WTC11 (cell line): ENCODE measurements at regions not wholly inside any gene's neighbourhood (a gene's known extent, or its start where the extent isn't known, plus 50 kb on each side); places are given as distances from the start of the nearest gene placed in this dataset.

Source experiments
- ATAC-seq: fragments of 200-7000 bp; cut with Tn5 transposase; 2 replicates; pipeline ENCODE4 v1.10.0; 2021; ENCODE audit warnings: mild to moderate bottlenecking, moderate library complexity
- CTCF ChIA-PET: fragments of 300-600 bp; sonication (Branson Sonifier 250); formaldehyde crosslinking; loops from one replicate; lab custom pipeline; 2021; ENCODE audit warnings: antibody characterized with exemption; lab: Charles Lee
- POLR2A ChIA-PET: fragments of 350-600 bp; sonication (Branson Sonifier 250); formaldehyde crosslinking; loops from one replicate; lab custom pipeline; 2021; ENCODE audit warnings: antibody characterized with exemption; lab: Charles Lee
- DNase-seq: peaks from one replicate; pipeline ENCODE4 v3.0.0; 2021; ENCODE audit warnings: low spot score
- H3K27ac Mint-ChIP-seq: 2 replicates; pipeline ENCODE4 v1.8.0; 2021; ENCODE audit warnings: mixed read lengths
- H3K27me3 Mint-ChIP-seq: 2 replicates; pipeline ENCODE4 v1.8.0; 2021; ENCODE audit warnings: low read depth, mild to moderate bottlenecking, moderate library complexity, mixed read lengths
- H3K36me3 Mint-ChIP-seq: 2 replicates; pipeline ENCODE4 v1.8.0; 2021; ENCODE audit warnings: mixed read lengths
- H3K4me1 Mint-ChIP-seq: 2 replicates; pipeline ENCODE4 v1.8.0; 2022; ENCODE audit warnings: mixed read lengths
- H3K4me3 Mint-ChIP-seq: 2 replicates; pipeline ENCODE4 v1.8.0; 2021; ENCODE audit warnings: mild to moderate bottlenecking, moderate library complexity, mixed read lengths
- H3K9me3 Mint-ChIP-seq: 2 replicates; pipeline ENCODE4 v1.8.0; 2021; ENCODE audit warnings: mixed read lengths
- CREM ChIP-seq: sonication (generic); formaldehyde crosslinking; IDR thresholded peaks from 2 replicates; pipeline ENCODE4 v1.8.1; 2022; ENCODE audit warnings: mild to moderate bottlenecking, missing genetic modification reagents, moderate library complexity
- E2F1 ChIP-seq: sonication (generic); formaldehyde crosslinking; IDR thresholded peaks from 2 replicates; pipeline ENCODE4 v1.8.0; 2022; ENCODE audit warnings: mild to moderate bottlenecking, missing genetic modification reagents
- E2F4 ChIP-seq: sonication (generic); formaldehyde crosslinking; IDR thresholded peaks from 2 replicates; pipeline ENCODE4 v1.8.1; 2022; ENCODE audit warnings: low read depth, mild to moderate bottlenecking, moderate library complexity, missing genetic modification reagents, borderline replicate concordance
- E2F5 ChIP-seq: sonication (generic); formaldehyde crosslinking; IDR thresholded peaks from 2 replicates; pipeline ENCODE4 v1.8.1; 2022; ENCODE audit warnings: mild to moderate bottlenecking, moderate library complexity, missing genetic modification reagents
- ETV6 ChIP-seq: sonication (generic); formaldehyde crosslinking; IDR thresholded peaks from 2 replicates; pipeline ENCODE4 v1.8.1; 2022; ENCODE audit warnings: mild to moderate bottlenecking, missing genetic modification reagents
- FOXJ3 ChIP-seq: sonication (generic); formaldehyde crosslinking; IDR thresholded peaks from 2 replicates; pipeline ENCODE4 v1.9.0; 2021; ENCODE audit warnings: missing genetic modification reagents, mild to moderate bottlenecking, borderline replicate concordance
- GABPB1 ChIP-seq: sonication (generic); formaldehyde crosslinking; IDR thresholded peaks from 2 replicates; pipeline ENCODE4 v1.8.1; 2023; ENCODE audit warnings: mild to moderate bottlenecking, missing genetic modification reagents
- JUN ChIP-seq: sonication (generic); formaldehyde crosslinking; IDR thresholded peaks from 2 replicates; pipeline ENCODE4 v1.8.0; 2023; ENCODE audit warnings: mild to moderate bottlenecking, missing genetic modification reagents
- MXD4 ChIP-seq: fragments of 250-450 bp; sonication (Bioruptor Pico); IDR thresholded peaks from 2 replicates; pipeline ENCODE4 v1.8.0; 2021; ENCODE audit warnings: mild to moderate bottlenecking, moderate library complexity, borderline replicate concordance
- MYBL2 ChIP-seq: sonication (generic); formaldehyde crosslinking; IDR thresholded peaks from 2 replicates; pipeline ENCODE4 v1.8.1; 2023; ENCODE audit warnings: mild to moderate bottlenecking, moderate library complexity, missing genetic modification reagents
- NFE2L1 ChIP-seq: sonication (generic); formaldehyde crosslinking; IDR thresholded peaks from 2 replicates; pipeline ENCODE4 v1.8.1; 2023; ENCODE audit warnings: missing genetic modification reagents
- NFYB ChIP-seq: sonication (generic); formaldehyde crosslinking; conservative IDR thresholded peaks from 2 replicates; pipeline ENCODE4 v1.8.0; 2022; ENCODE audit warnings: low read depth, missing genetic modification reagents
- NR2C2 ChIP-seq: sonication (generic); formaldehyde crosslinking; IDR thresholded peaks from 2 replicates; pipeline ENCODE4 v1.8.0; 2022; ENCODE audit warnings: mild to moderate bottlenecking, missing genetic modification reagents
- NR3C1 ChIP-seq: sonication (generic); formaldehyde crosslinking; conservative IDR thresholded peaks from 2 replicates; pipeline ENCODE4 v1.8.1; 2023; ENCODE audit warnings: low read depth, mild to moderate bottlenecking, missing genetic modification reagents
- SOX15 ChIP-seq: fragments of 250-450 bp; sonication (Bioruptor Pico); IDR thresholded peaks from 2 replicates; pipeline ENCODE4 v1.9.0; 2021; ENCODE audit warnings: mild to moderate bottlenecking
- STAT6 ChIP-seq: sonication (generic); formaldehyde crosslinking; conservative IDR thresholded peaks from 2 replicates; pipeline ENCODE4 v1.8.1; 2023; ENCODE audit warnings: mild to moderate bottlenecking, low read depth, missing genetic modification reagents, moderate library complexity
- TEAD1 ChIP-seq: sonication (generic); formaldehyde crosslinking; IDR thresholded peaks from 2 replicates; pipeline ENCODE4 v1.8.0; 2022; ENCODE audit warnings: mild to moderate bottlenecking, missing genetic modification reagents
- USF1 ChIP-seq: sonication (generic); formaldehyde crosslinking; IDR thresholded peaks from 2 replicates; pipeline ENCODE4 v1.8.0; 2022; ENCODE audit warnings: mild to moderate bottlenecking, missing genetic modification reagents
- USF2 ChIP-seq: sonication (generic); formaldehyde crosslinking; IDR thresholded peaks from 2 replicates; pipeline ENCODE4 v1.8.1; 2023; ENCODE audit warnings: mild to moderate bottlenecking, missing genetic modification reagents, moderate library complexity
- ZBTB43 ChIP-seq: sonication (generic); formaldehyde crosslinking; IDR thresholded peaks from 2 replicates; pipeline ENCODE4 v1.8.1; 2023; ENCODE audit warnings: mild to moderate bottlenecking, missing genetic modification reagents
- ZNF263 ChIP-seq: sonication (generic); formaldehyde crosslinking; IDR thresholded peaks from 2 replicates; pipeline ENCODE4 v1.8.1; 2022; ENCODE audit warnings: low read depth, mild to moderate bottlenecking, moderate library complexity, missing genetic modification reagents

GRCh38 chr14:86083616-86084015, 553.7 kb downstream of the FLRT2 start (continued):
- TF ChIP-seq USF1 (CRISPR knock-in tag), result no peak

- peaks cover 1% of the 10 kb centered on the region for H3K9me3 Mint-ChIP-seq
- TF ChIP-seq GABPB1 (CRISPR knock-in tag), result no peak
- TF ChIP-seq SOX15, result no peak
- no peak for TF ChIP-seq ETV6 (CRISPR knock-in tag)
- TF ChIP-seq ZNF263, result no peak
- no peak for TF ChIP-seq JUN (CRISPR knock-in tag)
- no peak for TF ChIP-seq TEAD1
- TF ChIP-seq, all 79 proteins: peak for 0
- peaks cover 3% of the 10 kb centered on the region for H3K36me3 Mint-ChIP-seq
- DNase-seq (no peak), ATAC-seq (no peak)
- no peaks in the 10 kb centered on the region; the same call in 1 of the 2 replicates for H3K27me3 Mint-ChIP-seq
- ChIA-PET CTCF (no interaction called here), POLR2A (no interaction called here)
- no peak overlapping the region for H3K4me3 Mint-ChIP-seq
- no peaks in the 10 kb centered on the region for H3K4me1 Mint-ChIP-seq
- no peak overlapping the region for H3K27ac Mint-ChIP-seq
Observed at GRCh38 chr14:86072116-86072894, 542.4 kb downstream of the FLRT2 start.

GRCh38 chr14:86066651-86067050, 536.7 kb downstream of the FLRT2 start:
- H3K36me3 Mint-ChIP-seq, result no peaks in the 10 kb centered on the region
- ATAC-seq (no peak), DNase-seq (no peak)
- ChIA-PET POLR2A (no interaction called here), CTCF (no interaction called here)
- no peak overlapping the region for H3K4me3 Mint-ChIP-seq
- H3K9me3 Mint-ChIP-seq, result peaks cover 6% of the 10 kb centered on the region
- H3K4me1 Mint-ChIP-seq, result no peaks in the 10 kb centered on the region
- no peaks in the 10 kb centered on the region for H3K27me3 Mint-ChIP-seq
- H3K27ac Mint-ChIP-seq, result no peak overlapping the region
- TF ChIP-seq FOXJ3, result no peak
- TF ChIP-seq MYBL2, result no peak
- TF ChIP-seq E2F5, result no peak
- no peak for TF ChIP-seq STAT6 (CRISPR knock-in tag)
- no peak for TF ChIP-seq ZBTB43 (CRISPR knock-in tag)
- no peak for TF ChIP-seq MXD4 (CRISPR knock-in tag)
- TF ChIP-seq E2F4 (CRISPR knock-in tag), result no peak
- no peak for TF ChIP-seq E2F1
- no peak for TF ChIP-seq NFYB (CRISPR knock-in tag)
- TF ChIP-seq NR3C1 (CRISPR knock-in tag), result no peak
- TF ChIP-seq NR2C2 (CRISPR knock-in tag), result no peak
- TF ChIP-seq USF2 (CRISPR knock-in tag), result no peak
- no peak for TF ChIP-seq NFE2L1
- TF ChIP-seq CREM (CRISPR knock-in tag), result no peak
- TF ChIP-seq, all 79 proteins: peak for 0
